Fibroblast of mammary gland (primary cell): ENCODE measurements at regions not wholly inside any gene's neighbourhood (a gene's known extent, or its start where the extent isn't known, plus 50 kb on each side); places are given as distances from the start of the nearest gene placed in this dataset.

ENCODE experiments used
- DNase-seq: peaks from one replicate; pipeline ENCODE4 v3.0.0-alpha.2; 2010; ENCODE audit warnings: low read depth
- H3K4me3 ChIP-seq: 2 replicates; pipeline ENCODE4 v1.5.1; 2011; ENCODE audit warnings: low read depth, mild to moderate bottlenecking, low read length, moderate library complexity; ENCODE audit not compliant: control insufficient read depth
- CTCF ChIP-seq: conservative IDR thresholded peaks from 2 replicates; pipeline ENCODE4 v1.5.1; 2011; ENCODE audit warnings: low read depth, low read length, inconsistent platforms; ENCODE audit not compliant: control insufficient read depth, insufficient read depth

GRCh38 chr14:61212546-61212945 is 68.6 kb downstream of the TMEM30B start:
- no peak for DNase-seq
- no peak overlapping the region for H3K4me3 ChIP-seq
- no peak for TF ChIP-seq CTCF

DNA sequence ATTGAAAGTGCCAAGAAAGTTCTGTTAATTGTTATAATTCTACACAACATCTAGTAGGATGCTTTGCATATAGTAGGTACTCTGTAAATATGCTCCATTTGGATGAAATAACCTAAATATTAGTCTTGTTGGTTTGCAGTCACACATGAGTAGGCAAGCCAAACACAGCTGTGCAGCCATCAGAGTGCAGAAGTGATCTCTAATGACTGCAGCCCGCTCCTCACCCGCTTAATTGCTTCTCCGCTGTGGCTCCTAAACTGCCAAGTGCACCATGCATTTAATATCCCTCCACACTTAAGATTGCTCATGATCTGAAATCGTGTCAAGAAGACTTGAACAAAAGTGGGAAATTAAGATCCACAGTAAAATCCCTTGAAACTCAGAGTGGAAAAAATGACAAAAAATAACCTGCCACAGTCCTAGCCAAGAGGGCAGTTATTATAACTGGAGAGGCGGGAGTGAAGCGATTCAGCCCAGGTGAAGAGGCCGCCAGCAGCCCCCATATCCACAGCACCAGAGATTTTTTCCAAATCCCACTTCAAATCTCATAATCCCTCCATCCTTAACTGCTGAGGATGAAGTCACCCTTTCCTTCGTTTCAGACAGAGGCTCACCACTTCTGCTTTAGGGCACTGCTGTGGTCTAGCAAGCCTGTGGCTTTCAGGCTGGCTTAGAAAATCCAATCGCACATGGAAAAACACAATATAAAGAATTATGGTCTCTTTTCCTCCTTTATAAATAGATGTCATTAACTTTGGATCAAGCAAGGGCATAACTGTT is 69.5 kb downstream of the TMEM30B start:
- no peak for TF ChIP-seq CTCF
- DNase-seq = no peak
- H3K4me3 ChIP-seq = no peak overlapping the region

DNA sequence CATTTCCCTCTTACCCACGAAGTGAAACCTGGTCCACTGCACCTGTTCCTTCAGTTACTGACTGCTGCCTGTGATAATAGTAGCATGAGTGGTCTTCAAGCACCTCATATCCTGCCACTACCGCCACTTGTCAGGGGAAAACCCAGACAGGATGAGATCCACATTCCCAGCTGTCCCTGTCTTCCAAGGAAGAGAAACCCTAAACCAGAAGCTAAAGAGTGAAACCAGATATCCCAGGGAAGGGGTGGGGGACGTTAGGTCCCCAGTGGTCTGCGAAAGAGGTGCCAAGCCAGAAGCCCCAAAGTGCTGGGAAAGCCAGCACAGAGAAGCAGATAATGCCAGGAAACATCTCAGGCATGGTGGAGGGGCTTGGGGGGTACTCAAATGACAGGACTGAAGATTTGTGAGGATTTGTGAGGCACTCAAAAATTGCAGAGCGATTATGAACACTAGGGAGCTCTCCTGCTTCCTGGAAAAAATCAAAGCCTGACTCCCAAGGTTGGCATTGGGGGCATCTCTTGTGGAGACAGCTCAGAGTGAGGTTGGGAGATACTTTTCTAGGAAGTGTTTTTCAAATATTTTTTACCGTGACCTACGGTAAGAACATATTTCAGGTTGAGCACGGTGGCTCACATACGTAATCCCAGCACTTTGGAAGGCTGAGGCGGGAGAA is 77.9 kb downstream of the TMEM30B start:
- H3K4me3 ChIP-seq = no peak overlapping the region
- no peak for DNase-seq

DNA sequence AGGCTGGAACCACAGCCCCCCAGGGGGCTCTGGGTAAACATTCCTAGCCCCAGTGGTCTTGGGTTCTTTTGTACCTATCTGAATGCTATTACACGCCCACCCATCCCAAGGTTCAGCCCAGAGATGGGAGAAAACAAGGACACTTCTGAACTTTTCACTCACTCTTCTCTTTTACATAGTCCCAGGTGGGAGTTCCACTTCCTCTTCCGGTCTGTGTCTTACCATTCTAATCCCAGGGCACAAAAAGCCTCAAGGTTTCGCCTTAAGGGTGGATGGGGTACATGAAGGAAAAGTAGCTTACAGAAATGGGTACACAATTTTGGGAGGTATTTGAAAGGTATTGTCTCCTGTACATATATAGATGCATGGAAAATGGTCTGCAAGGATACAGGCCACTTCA is 79.0 kb downstream of the TMEM30B start:
- DNase-seq = no peak
- H3K4me3 ChIP-seq = no peak overlapping the region
- TF ChIP-seq CTCF = no peak

More for the DNA sequence above, 77.9 kb downstream of the TMEM30B start:
- no peak for TF ChIP-seq CTCF

- no peak for DNase-seq
- H3K4me3 ChIP-seq = no peak overlapping the region
- no peak for TF ChIP-seq CTCF
Observed at GRCh38 chr14:61201171-61201570, 80.0 kb downstream of the TMEM30B start.

DNA sequence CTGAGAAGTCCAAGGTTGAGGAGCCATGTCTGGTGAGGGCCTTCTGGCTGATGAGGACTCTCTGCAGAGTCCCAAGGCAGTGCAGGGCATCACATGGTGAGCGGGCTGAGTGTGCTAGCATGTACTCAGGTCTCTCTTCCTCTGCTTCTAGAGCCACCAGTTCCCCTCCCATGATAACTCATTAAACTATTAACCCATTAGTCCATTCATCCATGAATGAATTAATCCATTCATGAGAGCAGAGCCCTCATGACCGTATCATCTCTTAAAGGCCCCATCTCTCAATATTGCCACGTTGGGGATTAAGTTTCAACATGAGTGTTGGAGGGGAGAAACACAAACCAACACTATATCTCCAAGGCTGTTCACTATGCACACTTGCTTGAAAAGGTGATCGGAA is 83.7 kb downstream of the TMEM30B start:
- H3K4me3 ChIP-seq = no peak overlapping the region
- no peak for DNase-seq
- TF ChIP-seq CTCF = no peak
